ENCODE measurements at regions not wholly inside any gene's neighbourhood (a gene's known extent, or its start where the extent isn't known, plus 50 kb on each side); places are given as distances from the start of the nearest gene placed in this dataset.

GRCh38 chr6:163635315-163635714 lies 220.8 kb downstream of the QKI start:
- no TSS peak for BruUV-seq (replicated peaks)
- DNase-seq = no peak
- no peak overlapping the region for H3K27ac Mint-ChIP-seq (ENCODE audit: unreplicated experiment)
- no peaks in the 10 kb centered on the region for H3K4me1 Mint-ChIP-seq (ENCODE audit: low read depth, unreplicated experiment)
- H3K4me3 Mint-ChIP-seq (ENCODE audit: low read depth, unreplicated experiment) = no peak overlapping the region
- no peaks in the 10 kb centered on the region for H3K27me3 Mint-ChIP-seq (ENCODE audit: unreplicated experiment)
- H3K36me3 Mint-ChIP-seq (ENCODE audit: insufficient read depth, unreplicated experiment) = no peaks in the 10 kb centered on the region
- no peaks in the 10 kb centered on the region for H3K9me3 Mint-ChIP-seq (ENCODE audit: low read depth, unreplicated experiment)
- intact Hi-C loops (cut with micrococcal nuclease; ENCODE audit: unreplicated experiment) = no loop called here
- CTCF ChIA-PET = no interaction called here
- TF ChIP-seq, protein P1, sequence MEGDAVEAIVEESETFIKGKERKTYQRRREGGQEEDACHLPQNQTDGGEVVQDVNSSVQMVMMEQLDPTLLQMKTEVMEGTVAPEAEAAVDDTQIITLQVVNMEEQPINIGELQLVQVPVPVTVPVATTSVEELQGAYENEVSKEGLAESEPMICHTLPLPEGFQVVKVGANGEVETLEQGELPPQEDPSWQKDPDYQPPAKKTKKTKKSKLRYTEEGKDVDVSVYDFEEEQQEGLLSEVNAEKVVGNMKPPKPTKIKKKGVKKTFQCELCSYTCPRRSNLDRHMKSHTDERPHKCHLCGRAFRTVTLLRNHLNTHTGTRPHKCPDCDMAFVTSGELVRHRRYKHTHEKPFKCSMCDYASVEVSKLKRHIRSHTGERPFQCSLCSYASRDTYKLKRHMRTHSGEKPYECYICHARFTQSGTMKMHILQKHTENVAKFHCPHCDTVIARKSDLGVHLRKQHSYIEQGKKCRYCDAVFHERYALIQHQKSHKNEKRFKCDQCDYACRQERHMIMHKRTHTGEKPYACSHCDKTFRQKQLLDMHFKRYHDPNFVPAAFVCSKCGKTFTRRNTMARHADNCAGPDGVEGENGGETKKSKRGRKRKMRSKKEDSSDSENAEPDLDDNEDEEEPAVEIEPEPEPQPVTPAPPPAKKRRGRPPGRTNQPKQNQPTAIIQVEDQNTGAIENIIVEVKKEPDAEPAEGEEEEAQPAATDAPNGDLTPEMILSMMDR (IDR thresholded peaks at IDR 0.05; ENCODE audit: unreplicated experiment) = no peak

DNA sequence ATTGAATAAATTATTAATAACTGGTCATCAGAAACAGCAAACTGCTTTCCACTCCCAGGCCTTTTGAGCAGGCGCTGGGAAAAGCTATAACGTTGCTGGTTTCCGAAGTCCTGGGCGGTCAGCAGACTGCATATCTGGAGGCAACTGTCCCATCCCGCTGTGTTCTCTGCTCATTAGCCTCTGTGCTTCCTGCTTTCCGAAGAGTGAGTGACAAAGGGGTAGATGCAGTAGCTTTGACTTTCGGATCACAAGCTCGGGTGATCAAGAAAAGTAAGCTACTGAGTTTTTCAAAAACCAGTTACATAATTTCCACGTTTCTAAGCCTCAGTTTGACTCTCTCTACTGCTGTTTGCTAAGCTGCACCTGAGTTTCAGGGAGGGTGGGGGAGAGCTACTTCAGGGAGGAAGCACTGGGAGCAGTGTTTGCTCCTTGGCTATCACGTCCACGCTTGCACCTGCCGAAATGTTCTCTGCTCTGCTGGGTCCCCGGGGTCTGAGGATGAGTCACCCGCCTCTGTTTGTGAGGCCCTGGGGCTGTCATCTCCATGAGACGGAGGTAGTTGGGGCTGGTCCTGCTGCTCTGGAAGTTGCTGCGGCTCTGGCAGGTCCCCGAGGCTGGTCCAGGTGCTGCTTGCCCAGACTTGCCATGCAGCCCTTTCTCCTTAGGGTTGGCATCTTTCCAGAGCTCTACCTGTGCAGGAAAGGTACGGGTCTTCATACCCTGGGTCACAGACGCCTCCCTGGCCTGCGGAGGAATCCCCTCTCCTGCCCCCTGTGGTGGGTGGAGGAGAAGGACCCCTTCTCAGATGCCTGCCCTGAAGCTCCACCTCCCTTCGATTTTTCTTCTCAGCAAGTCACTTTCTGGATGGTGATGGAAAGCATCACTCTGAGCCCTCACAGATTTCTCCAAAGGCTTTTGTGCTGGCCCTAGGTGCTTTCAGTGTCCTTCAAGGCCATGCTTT lies 220.0 kb downstream of the QKI start:
- CTCF ChIA-PET = no interaction called here
- no TSS peak for BruUV-seq (replicated peaks)
- no peaks in the 10 kb centered on the region for H3K4me1 Mint-ChIP-seq (ENCODE audit: low read depth, unreplicated experiment)
- DNase-seq = no peak
- TF ChIP-seq, protein P1 (IDR thresholded peaks at IDR 0.05; ENCODE audit: unreplicated experiment) = no peak
- intact Hi-C loops (cut with micrococcal nuclease; ENCODE audit: unreplicated experiment) = no loop called here
- no peaks in the 10 kb centered on the region for H3K9me3 Mint-ChIP-seq (ENCODE audit: low read depth, unreplicated experiment)
- H3K36me3 Mint-ChIP-seq (ENCODE audit: insufficient read depth, unreplicated experiment) = no peaks in the 10 kb centered on the region
- no peak overlapping the region for H3K27ac Mint-ChIP-seq (ENCODE audit: unreplicated experiment)
- H3K4me3 Mint-ChIP-seq (ENCODE audit: low read depth, unreplicated experiment) = no peak overlapping the region
- H3K27me3 Mint-ChIP-seq (ENCODE audit: unreplicated experiment) = no peaks in the 10 kb centered on the region

DNA sequence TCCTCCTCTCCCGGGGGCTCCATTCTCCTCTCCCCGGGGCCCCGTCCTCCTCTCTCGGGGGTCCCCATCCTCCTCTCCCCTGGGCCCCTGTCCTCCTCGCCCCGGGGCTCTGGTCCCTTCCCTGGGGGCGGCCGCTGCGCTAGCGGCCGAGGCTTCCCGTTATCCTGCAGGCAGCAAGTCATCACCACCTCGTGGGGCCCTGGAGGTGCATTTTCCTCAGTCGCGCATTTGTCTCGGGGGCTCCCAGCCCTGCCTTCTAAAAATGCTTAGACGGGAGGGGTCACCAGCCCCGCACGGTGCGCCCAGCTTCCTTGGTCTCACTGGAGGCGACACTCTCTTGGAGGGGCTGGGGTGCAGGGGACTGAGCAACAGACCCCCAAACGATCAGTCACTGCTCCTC lies 216.5 kb downstream of the QKI start:
- Mint-ChIP-seq H3K4me1 (ENCODE audit: low read depth, unreplicated experiment) (no peaks in the 10 kb centered on the region), H3K4me3 (ENCODE audit: low read depth, unreplicated experiment) (no peak overlapping the region), H3K27ac (ENCODE audit: unreplicated experiment) (no peak overlapping the region), H3K9me3 (ENCODE audit: low read depth, unreplicated experiment) (no peaks in the 10 kb centered on the region), H3K27me3 (ENCODE audit: unreplicated experiment) (no peaks in the 10 kb centered on the region), H3K36me3 (ENCODE audit: insufficient read depth, unreplicated experiment) (no peaks in the 10 kb centered on the region)
- TF ChIP-seq, protein P1 (IDR thresholded peaks at IDR 0.05; ENCODE audit: unreplicated experiment) = no peak
- CTCF ChIA-PET = no interaction called here
- intact Hi-C loops (cut with micrococcal nuclease; ENCODE audit: unreplicated experiment) = no loop called here
- no peak for DNase-seq
- BruUV-seq (replicated peaks) = no TSS peak

DNA sequence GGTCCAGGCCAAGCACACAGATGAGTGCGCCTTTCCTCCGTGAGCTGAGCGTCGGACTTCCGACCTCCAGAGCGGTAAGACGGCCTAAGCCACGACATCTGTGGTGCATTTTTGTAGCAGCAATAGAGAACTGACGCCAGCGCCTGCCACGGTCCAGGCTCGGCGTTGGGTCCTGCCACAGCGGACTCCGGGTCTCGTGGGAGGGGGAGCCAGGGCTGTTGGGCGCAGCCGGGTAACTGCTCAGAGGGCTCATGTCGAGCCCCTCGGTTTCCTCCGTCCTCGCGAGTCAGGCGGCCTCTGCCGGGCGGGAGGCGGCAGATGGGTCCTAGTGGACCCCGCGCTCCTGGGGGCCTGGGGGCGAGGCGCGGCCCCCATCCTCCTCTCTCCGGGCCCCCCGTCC lies 216.1 kb downstream of the QKI start:
- TF ChIP-seq, protein P1 (IDR thresholded peaks at IDR 0.05; ENCODE audit: unreplicated experiment) = no peak
- no peaks in the 10 kb centered on the region for H3K4me1 Mint-ChIP-seq (ENCODE audit: low read depth, unreplicated experiment)
- BruUV-seq (replicated peaks) = no TSS peak
- intact Hi-C loops (cut with micrococcal nuclease; ENCODE audit: unreplicated experiment) = no loop called here
- H3K36me3 Mint-ChIP-seq (ENCODE audit: insufficient read depth, unreplicated experiment) = no peaks in the 10 kb centered on the region
- no peaks in the 10 kb centered on the region for H3K27me3 Mint-ChIP-seq (ENCODE audit: unreplicated experiment)
- no peak for DNase-seq
- no peak overlapping the region for H3K27ac Mint-ChIP-seq (ENCODE audit: unreplicated experiment)
- H3K4me3 Mint-ChIP-seq (ENCODE audit: low read depth, unreplicated experiment) = no peak overlapping the region
- CTCF ChIA-PET = no interaction called here
- no peaks in the 10 kb centered on the region for H3K9me3 Mint-ChIP-seq (ENCODE audit: low read depth, unreplicated experiment)
